Stomach (tissue), 8 donors: ENCODE measurements at regions not wholly inside any gene's neighbourhood (a gene's known extent, or its start where the extent isn't known, plus 50 kb on each side); places are given as distances from the start of the nearest gene placed in this dataset.

Experiments used
- DNase-seq, 2 donors: peaks; one replicate each; pipeline versions ENCODE4 v3.0.0 to v3.0.0-alpha.2; 2013 to 2019
- H3K27ac ChIP-seq, 5 donors: fragments of 200-600 bp in 4 of 5; sonication (generic) in 4 of 5; one replicate each; pipeline ENCODE4 v1.5.1; 2013 to 2019; ENCODE audit warnings: mild to moderate bottlenecking in 1 of 5, moderate library complexity in 1 of 5
- H3K27me3 ChIP-seq, 3 donors: fragments of 200-600 bp; sonication (generic); one replicate each; pipeline ENCODE4 v1.5.1; 2017 to 2019; ENCODE audit warnings: mixed run types in 1 of 3
- H3K36me3 ChIP-seq, 4 donors: fragments of 200-600 bp; sonication (generic); 1 replicate in 3 of 4; 2 replicates in 1 of 4; pipeline ENCODE4 v1.5.1; 2016 to 2019
- H3K4me1 ChIP-seq, 4 donors: fragments of 200-600 bp; sonication (generic); one replicate each; pipeline ENCODE4 v1.5.1; 2016 to 2019
- H3K4me3 ChIP-seq, 4 donors: fragments of 200-600 bp; sonication (generic) in 3 of 4; one replicate each; pipeline ENCODE4 v1.5.1; 2016 to 2019; ENCODE audit warnings: mild to moderate bottlenecking in 1 of 4
- H3K9me3 ChIP-seq, 4 donors: fragments of 200-600 bp; sonication (generic); one replicate each; pipeline ENCODE4 v1.5.1; 2016 to 2019
- EP300 ChIP-seq: sonication (generic); formaldehyde crosslinking; IDR thresholded peaks from one replicate; pipeline ENCODE4 v1.6.1; 2017; ENCODE audit warnings: antibody characterized with exemption
- POLR2A ChIP-seq, 4 donors: fragments of 450-650 bp; IDR thresholded peaks; one replicate each; pipeline ENCODE4 v1.6.1; 2016; ENCODE audit warnings: antibody characterized with exemption in 4 of 4, control low read depth in 2 of 4, mild to moderate bottlenecking in 1 of 4, moderate library complexity in 1 of 4
- POLR2AphosphoS5 ChIP-seq, 3 donors: sonication (generic); formaldehyde crosslinking; IDR thresholded peaks; one replicate each; pipeline ENCODE4 v1.6.1; 2016; ENCODE audit warnings: antibody characterized with exemption in 3 of 3
- WGBS, 5 donors: extraction: QIAGEN DNeasy Blood & Tissue Kit in 3 of 5; methylation state at CpG; one replicate each; pipeline versions ENCODE4 v1.1.5 to v1.1.7; 2013 to 2018; 5-methylcytosine and 5-hydroxymethylcytosine counted together
- intact Hi-C: fragments of 100-400 bp; cut with DNase I; formaldehyde crosslinking; loops from one replicate; pipeline ENCODE4 v1.15.1; 2023; ENCODE audit warnings: low total_unique reads
- TF ChIP-seq, protein P1 (sequence below), 7 experiments: fragments of 450-650 bp in 4 of 7; fragments of 200-600 bp in 3 of 7; sonication (generic) in 3 of 7; IDR thresholded peaks; one replicate each; pipeline ENCODE4 v1.5.1; 2016 to 2019; ENCODE audit warnings: antibody characterized with exemption in 7 of 7, control low read depth in 2 of 7, mild to moderate bottlenecking in 1 of 7
- donor health status: healthy with polysubstance abuse.
- donor health status: Bipolar disorder and iron deficiency.
- donor health status: healthy.

- WGBS, 5 donors = 84 to 88% (median 85%) methylated on average over 9 of the region's 9 CpGs
- no peaks in the 10 kb centered on the region for H3K9me3 ChIP-seq
- H3K4me3 ChIP-seq = no peak overlapping the region
- intact Hi-C loops = no loop called here
- no peak overlapping the region for H3K27ac ChIP-seq
- TF ChIP-seq EP300 = no peak
- TF ChIP-seq POLR2AphosphoS5 (IDR thresholded peaks at IDR 0.05) = no peak
- TF ChIP-seq, protein P1, sequence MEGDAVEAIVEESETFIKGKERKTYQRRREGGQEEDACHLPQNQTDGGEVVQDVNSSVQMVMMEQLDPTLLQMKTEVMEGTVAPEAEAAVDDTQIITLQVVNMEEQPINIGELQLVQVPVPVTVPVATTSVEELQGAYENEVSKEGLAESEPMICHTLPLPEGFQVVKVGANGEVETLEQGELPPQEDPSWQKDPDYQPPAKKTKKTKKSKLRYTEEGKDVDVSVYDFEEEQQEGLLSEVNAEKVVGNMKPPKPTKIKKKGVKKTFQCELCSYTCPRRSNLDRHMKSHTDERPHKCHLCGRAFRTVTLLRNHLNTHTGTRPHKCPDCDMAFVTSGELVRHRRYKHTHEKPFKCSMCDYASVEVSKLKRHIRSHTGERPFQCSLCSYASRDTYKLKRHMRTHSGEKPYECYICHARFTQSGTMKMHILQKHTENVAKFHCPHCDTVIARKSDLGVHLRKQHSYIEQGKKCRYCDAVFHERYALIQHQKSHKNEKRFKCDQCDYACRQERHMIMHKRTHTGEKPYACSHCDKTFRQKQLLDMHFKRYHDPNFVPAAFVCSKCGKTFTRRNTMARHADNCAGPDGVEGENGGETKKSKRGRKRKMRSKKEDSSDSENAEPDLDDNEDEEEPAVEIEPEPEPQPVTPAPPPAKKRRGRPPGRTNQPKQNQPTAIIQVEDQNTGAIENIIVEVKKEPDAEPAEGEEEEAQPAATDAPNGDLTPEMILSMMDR (IDR thresholded peaks at IDR 0.05) = no peak
- TF ChIP-seq POLR2A (IDR thresholded peaks at IDR 0.05) = no peak
- H3K27me3 ChIP-seq = no peaks in the 10 kb centered on the region
- H3K4me1 ChIP-seq = no peaks in the 10 kb centered on the region
- no peaks in the 10 kb centered on the region for H3K36me3 ChIP-seq
- DNase-seq = no peak
Measured at GRCh38 chr2:2859732-2860131, 517.9 kb downstream of the EIPR1 start.

- Histone ChIP-seq H3K9me3 (no peaks in the 10 kb centered on the region), H3K4me3 (no peak overlapping the region), H3K4me1 (no peaks in the 10 kb centered on the region), H3K27ac (no peak overlapping the region), H3K27me3 (no peaks in the 10 kb centered on the region), H3K36me3 (no peaks in the 10 kb centered on the region)
- DNase-seq = no peak
- intact Hi-C loops = no loop called here
- TF ChIP-seq POLR2A (IDR thresholded peaks at IDR 0.05) (no peak), POLR2AphosphoS5 (IDR thresholded peaks at IDR 0.05) (no peak), EP300 (no peak)
- TF ChIP-seq, protein P1 (IDR thresholded peaks at IDR 0.05) = no peak
- WGBS, 5 donors = 93 to 96% (median 95%) methylated on average over 15 of the region's 15 CpGs
Measured at GRCh38 chr2:2859164-2859563, 518.5 kb downstream of the EIPR1 start.

DNA sequence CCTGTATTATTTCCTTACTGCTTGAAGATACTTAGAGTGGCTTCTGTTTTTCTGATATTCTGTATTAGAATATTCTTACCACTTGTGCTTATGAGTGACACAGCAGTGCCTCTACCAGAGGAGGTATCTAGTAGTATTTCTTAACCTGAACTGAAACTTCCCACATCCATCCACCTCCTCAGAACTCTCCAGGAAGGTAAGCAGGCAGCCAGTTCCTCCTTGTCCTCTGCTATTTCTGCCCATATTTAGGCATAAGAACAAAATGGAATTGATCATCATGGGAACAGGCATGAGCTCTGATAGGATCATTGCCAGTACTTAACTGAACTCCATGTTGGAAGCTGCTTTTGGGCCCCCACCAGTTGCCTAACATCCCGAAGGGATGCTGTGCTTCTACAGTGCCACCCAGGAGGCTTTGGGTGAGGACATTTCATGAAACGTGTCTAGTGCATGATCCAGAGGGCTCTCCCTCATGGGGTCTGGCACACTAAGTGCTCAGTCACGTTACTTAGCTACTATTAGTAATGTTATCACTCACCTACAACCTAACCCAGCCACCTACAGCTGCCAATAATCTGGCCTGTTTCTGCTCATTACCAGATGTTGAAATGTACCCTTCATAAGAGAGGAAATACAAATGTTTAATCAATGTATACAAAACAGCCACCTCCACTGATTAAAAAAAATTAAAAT lies 520.7 kb downstream of the EIPR1 start:
- 51 to 73% (median 61%) methylated on average over 2 to 3 of the region's 3 CpGs for WGBS, 5 donors
- no peaks in the 10 kb centered on the region for H3K9me3 ChIP-seq
- DNase-seq = no peak
- no peak for TF ChIP-seq POLR2A (IDR thresholded peaks at IDR 0.05)
- TF ChIP-seq, protein P1 (IDR thresholded peaks at IDR 0.05) = no peak
- TF ChIP-seq EP300 = no peak
- no peak for TF ChIP-seq POLR2AphosphoS5 (IDR thresholded peaks at IDR 0.05)
- no peaks in the 10 kb centered on the region for H3K36me3 ChIP-seq
- H3K4me1 ChIP-seq = no peaks in the 10 kb centered on the region
- H3K27me3 ChIP-seq = no peaks in the 10 kb centered on the region
- intact Hi-C loops = no loop called here
- H3K4me3 ChIP-seq = no peak overlapping the region
- no peak overlapping the region for H3K27ac ChIP-seq

- Histone ChIP-seq H3K4me1 (no peaks in the 10 kb centered on the region), H3K27ac (no peak overlapping the region), H3K9me3 (no peaks in the 10 kb centered on the region), H3K4me3 (no peak overlapping the region), H3K36me3 (no peaks in the 10 kb centered on the region), H3K27me3 (no peaks in the 10 kb centered on the region)
- DNase-seq = no peak
- TF ChIP-seq POLR2A (IDR thresholded peaks at IDR 0.05) = no peak
- no peak for TF ChIP-seq EP300
- TF ChIP-seq, protein P1 (IDR thresholded peaks at IDR 0.05) = no peak
- TF ChIP-seq POLR2AphosphoS5 (IDR thresholded peaks at IDR 0.05) = no peak
- 81 to 88% (median 86%) methylated on average over 5 of the region's 5 CpGs for WGBS, 5 donors
- intact Hi-C loops = no loop called here
Measured at GRCh38 chr2:2855297-2855696, 522.3 kb downstream of the EIPR1 start.
